Non-pigmented ciliary epithelial cell (primary cell): ENCODE measurements at regions not wholly inside any gene's neighbourhood (a gene's known extent, or its start where the extent isn't known, plus 50 kb on each side); places are given as distances from the start of the nearest gene placed in this dataset.

ENCODE experiments used
- DNase-seq: peaks from one replicate; pipeline ENCODE4 v3.0.0-alpha.2; 2010; ENCODE audit warnings: low read depth

GRCh38 chr14:85474431-85474830 lies 55.5 kb upstream of the FLRT2 start:
- DNase-seq: no peak

DNA sequence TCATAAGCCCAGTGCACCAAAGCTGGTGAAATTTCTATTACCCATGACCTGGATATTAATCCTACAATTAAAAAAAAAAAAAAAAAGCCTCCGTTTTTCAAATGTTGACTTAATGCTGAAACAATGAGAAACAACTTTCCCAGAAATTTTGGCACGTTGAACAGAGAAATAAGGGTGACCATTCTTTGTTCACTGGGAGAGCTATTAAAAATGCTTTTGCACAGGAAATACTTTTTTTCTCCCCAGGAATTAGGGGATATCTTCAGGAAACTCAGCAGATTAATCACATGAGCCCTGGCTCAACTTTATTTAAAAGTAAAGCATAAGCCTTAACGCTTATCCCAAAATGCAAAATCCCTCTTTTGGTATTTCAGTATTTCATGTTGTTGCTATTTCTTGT lies 54.8 kb upstream of the FLRT2 start:
- no peak for DNase-seq

DNA sequence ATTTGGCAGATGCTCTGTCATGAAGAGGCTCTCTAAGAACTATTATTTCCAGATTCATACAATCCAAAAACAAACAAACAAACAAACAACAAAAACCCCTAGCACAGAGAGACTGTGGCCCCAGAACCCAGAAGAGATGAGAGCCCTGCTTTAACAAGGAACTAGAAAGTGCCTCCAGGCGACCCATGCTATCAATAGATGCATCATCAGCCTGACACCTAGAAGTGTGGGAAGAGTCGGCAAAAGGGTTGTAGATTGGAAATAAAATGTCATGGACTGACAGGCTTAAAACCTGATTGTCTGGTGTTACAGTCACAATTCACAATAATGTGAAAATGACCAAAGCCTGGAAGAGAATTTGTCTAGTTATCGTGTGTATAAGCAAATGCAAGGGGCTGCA lies 50.6 kb upstream of the FLRT2 start:
- no peak for DNase-seq

- DNase-seq: no peak
These were observed 50.2 kb upstream of the FLRT2 start for GRCh38 chr14:85479771-85480170.
